ENCODE measurements at regions not wholly inside any gene's neighbourhood (a gene's known extent, or its start where the extent isn't known, plus 50 kb on each side); places are given as distances from the start of the nearest gene placed in this dataset.

DNA sequence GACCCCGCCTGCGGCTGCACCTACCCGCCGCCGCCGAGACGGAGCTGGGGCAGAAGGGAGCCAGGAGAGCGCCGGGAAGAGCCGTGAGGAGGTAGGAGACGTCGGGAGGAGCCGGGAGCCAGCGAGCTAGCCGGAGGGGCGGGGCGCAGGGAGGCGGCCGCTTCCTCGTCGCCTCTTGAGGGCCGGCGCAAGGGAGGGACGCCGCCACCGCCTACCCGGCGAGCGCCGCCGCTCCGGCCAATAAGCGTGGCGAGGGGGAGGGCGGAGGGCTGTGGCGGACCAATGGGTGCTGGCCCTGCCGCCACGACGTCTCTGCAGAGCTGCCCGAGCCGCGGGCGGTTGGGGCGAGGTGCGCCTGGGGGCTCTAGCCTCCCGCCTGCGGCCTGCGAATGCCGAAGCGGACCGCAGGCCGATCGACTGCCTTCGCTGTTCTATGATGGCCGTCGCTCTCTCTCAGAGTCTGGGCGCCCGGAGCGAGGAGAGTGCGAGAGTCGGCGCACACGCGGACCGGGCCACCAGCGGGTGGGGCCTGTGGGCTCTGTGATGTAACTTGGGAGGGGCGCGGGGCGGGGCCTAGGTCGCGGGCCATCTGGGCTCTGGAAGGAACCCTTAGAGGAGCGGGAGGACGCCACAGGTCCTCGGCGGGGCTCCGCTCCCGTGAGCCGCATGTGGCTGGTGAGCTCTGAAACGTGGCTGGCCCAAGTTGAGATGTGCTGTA lies 72.7 kb upstream of the MAP4 start:
- TF ChIP-seq, protein P1, sequence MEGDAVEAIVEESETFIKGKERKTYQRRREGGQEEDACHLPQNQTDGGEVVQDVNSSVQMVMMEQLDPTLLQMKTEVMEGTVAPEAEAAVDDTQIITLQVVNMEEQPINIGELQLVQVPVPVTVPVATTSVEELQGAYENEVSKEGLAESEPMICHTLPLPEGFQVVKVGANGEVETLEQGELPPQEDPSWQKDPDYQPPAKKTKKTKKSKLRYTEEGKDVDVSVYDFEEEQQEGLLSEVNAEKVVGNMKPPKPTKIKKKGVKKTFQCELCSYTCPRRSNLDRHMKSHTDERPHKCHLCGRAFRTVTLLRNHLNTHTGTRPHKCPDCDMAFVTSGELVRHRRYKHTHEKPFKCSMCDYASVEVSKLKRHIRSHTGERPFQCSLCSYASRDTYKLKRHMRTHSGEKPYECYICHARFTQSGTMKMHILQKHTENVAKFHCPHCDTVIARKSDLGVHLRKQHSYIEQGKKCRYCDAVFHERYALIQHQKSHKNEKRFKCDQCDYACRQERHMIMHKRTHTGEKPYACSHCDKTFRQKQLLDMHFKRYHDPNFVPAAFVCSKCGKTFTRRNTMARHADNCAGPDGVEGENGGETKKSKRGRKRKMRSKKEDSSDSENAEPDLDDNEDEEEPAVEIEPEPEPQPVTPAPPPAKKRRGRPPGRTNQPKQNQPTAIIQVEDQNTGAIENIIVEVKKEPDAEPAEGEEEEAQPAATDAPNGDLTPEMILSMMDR (IDR thresholded peaks at IDR 0.05; ENCODE audit: low read depth, low read length, missing input control) = no peak
- TF ChIP-seq, protein P2, sequence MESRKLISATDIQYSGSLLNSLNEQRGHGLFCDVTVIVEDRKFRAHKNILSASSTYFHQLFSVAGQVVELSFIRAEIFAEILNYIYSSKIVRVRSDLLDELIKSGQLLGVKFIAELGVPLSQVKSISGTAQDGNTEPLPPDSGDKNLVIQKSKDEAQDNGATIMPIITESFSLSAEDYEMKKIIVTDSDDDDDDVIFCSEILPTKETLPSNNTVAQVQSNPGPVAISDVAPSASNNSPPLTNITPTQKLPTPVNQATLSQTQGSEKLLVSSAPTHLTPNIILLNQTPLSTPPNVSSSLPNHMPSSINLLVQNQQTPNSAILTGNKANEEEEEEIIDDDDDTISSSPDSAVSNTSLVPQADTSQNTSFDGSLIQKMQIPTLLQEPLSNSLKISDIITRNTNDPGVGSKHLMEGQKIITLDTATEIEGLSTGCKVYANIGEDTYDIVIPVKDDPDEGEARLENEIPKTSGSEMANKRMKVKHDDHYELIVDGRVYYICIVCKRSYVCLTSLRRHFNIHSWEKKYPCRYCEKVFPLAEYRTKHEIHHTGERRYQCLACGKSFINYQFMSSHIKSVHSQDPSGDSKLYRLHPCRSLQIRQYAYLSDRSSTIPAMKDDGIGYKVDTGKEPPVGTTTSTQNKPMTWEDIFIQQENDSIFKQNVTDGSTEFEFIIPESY (IDR thresholded peaks at IDR 0.05) = no peak
- TF ChIP-seq, protein P3, sequence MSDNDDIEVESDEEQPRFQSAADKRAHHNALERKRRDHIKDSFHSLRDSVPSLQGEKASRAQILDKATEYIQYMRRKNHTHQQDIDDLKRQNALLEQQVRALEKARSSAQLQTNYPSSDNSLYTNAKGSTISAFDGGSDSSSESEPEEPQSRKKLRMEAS (IDR thresholded peaks at IDR 0.05) = peak; percentile 29
- no peak for TF ChIP-seq GABPA (IDR thresholded peaks at IDR 0.05 in 1 of 2, conservative IDR thresholded peaks at IDR 0.05 in 1 of 2)
- TF ChIP-seq RAD21 (IDR thresholded peaks at IDR 0.05) = peak in 1 of 2 donors; percentile 30
- no peak for TF ChIP-seq RXRA (IDR thresholded peaks at IDR 0.05)
- TF ChIP-seq EGR1 (IDR thresholded peaks at IDR 0.05; ENCODE audit: low read depth in 2 of 2) = no peak
- no peak for TF ChIP-seq TAF1 (conservative IDR thresholded peaks at IDR 0.05)
